Head of caudate nucleus (tissue), 42 donors: ENCODE measurements at regions not wholly inside any gene's neighbourhood (a gene's known extent, or its start where the extent isn't known, plus 50 kb on each side); places are given as distances from the start of the nearest gene placed in this dataset.

ENCODE experiments used
- DNase-seq, 42 donors: peaks; one replicate each; pipeline versions ENCODE4 v3.0.0 to v3.0.0-alpha.2; 2020 to 2021; ENCODE audit warnings: mixed read lengths in 7 of 42
- intact Hi-C: fragments of 100-400 bp; cut with DNase I; formaldehyde crosslinking; loops from one replicate; pipeline ENCODE4 v1.15.0; 2022

- DNase-seq = peak in 1 of 42 donors; percentile 22
- intact Hi-C loops = no loop called here
Observed at GRCh38 chr2:8222979-8223694, 458.7 kb upstream of the ID2 start.

GRCh38 chr2:8223695-8224346 is 458.0 kb upstream of the ID2 start:
- intact Hi-C loops = no loop called here
- no peak for DNase-seq

GRCh38 chr2:8224347-8225190 is 457.3 kb upstream of the ID2 start:
- peak in 1 of 42 donors; percentile 17 for DNase-seq
- intact Hi-C loops = no loop called here

GRCh38 chr2:8225266-8225665 is 456.6 kb upstream of the ID2 start:
- intact Hi-C loops = no loop called here
- DNase-seq = peak in 1 of 42 donors; percentile 35

- intact Hi-C loops = no loop called here
Observed at GRCh38 chr2:8225798-8226197, 456.1 kb upstream of the ID2 start.

GRCh38 chr2:8229546-8229986 is 452.3 kb upstream of the ID2 start:
- DNase-seq = peak in 25 of 42 donors; percentile 9 to 74 (median 29)
- intact Hi-C loops = no loop called here

More at GRCh38 chr2:8225798-8226197, 456.1 kb upstream of the ID2 start:
- DNase-seq = peak in 1 of 42 donors; percentile 20

GRCh38 chr2:8230466-8230865 is 451.4 kb upstream of the ID2 start:
- DNase-seq = peak in 1 of 42 donors; percentile 7
- intact Hi-C loops = no loop called here

- no peak for DNase-seq
- intact Hi-C loops = no loop called here
Observed at GRCh38 chr2:8231902-8232301, 450.0 kb upstream of the ID2 start.

- intact Hi-C loops = no loop called here
Observed at GRCh38 chr2:8232871-8233270, 449.0 kb upstream of the ID2 start.

GRCh38 chr2:8234253-8234652 is 447.6 kb upstream of the ID2 start:
- DNase-seq = peak in 1 of 42 donors; percentile 37
- intact Hi-C loops = no loop called here

More at GRCh38 chr2:8232871-8233270, 449.0 kb upstream of the ID2 start:
- no peak for DNase-seq

GRCh38 chr2:8234757-8235374 is 447.0 kb upstream of the ID2 start:
- peak in 2 of 42 donors; percentile 5 to 22 for DNase-seq
- intact Hi-C loops = no loop called here

GRCh38 chr2:8235419-8235818 is 446.4 kb upstream of the ID2 start:
- intact Hi-C loops = no loop called here
- peak in 1 of 42 donors; percentile 16 for DNase-seq

GRCh38 chr2:8236391-8236790 is 445.5 kb upstream of the ID2 start:
- intact Hi-C loops = no loop called here
- no peak for DNase-seq

GRCh38 chr2:8238521-8239230 is 443.2 kb upstream of the ID2 start:
- DNase-seq = peak in 1 of 42 donors; percentile 14
- intact Hi-C loops = no loop called here

GRCh38 chr2:8239531-8240088 is 442.2 kb upstream of the ID2 start:
- peak in 16 of 42 donors; percentile 16 to 68 (median 46) for DNase-seq
- intact Hi-C loops = no loop called here

GRCh38 chr2:8241317-8241716 is 440.5 kb upstream of the ID2 start:
- intact Hi-C loops = no loop called here
- DNase-seq = peak in 1 of 42 donors; percentile 11

GRCh38 chr2:8242739-8243138 is 439.1 kb upstream of the ID2 start:
- no peak for DNase-seq

GRCh38 chr2:8243748-8244400 is 438.0 kb upstream of the ID2 start:
- peak in 1 of 42 donors; percentile 3 for DNase-seq
- intact Hi-C loops = no loop called here

More at GRCh38 chr2:8242739-8243138, 439.1 kb upstream of the ID2 start:
- intact Hi-C loops = no loop called here
